Uterus (tissue), 3 donors: ENCODE measurements at regions not wholly inside any gene's neighbourhood (a gene's known extent, or its start where the extent isn't known, plus 50 kb on each side); places are given as distances from the start of the nearest gene placed in this dataset.

Experiments used
- DNase-seq, 2 donors: peaks; one replicate each; pipeline ENCODE4 v3.0.0-alpha.2; 2019 to 2020
- H3K27ac ChIP-seq, 2 donors: fragments of 200-600 bp; sonication (generic); 1 replicate in 1 of 2; 2 replicates in 1 of 2; pipeline ENCODE4 v1.5.1; 2016 to 2018
- H3K27me3 ChIP-seq, 2 donors: fragments of 200-600 bp; sonication (generic); one replicate each; pipeline ENCODE4 v1.5.1; 2018 to 2019; ENCODE audit warnings: control low read depth in 1 of 2
- H3K36me3 ChIP-seq, 2 donors: fragments of 200-600 bp; sonication (generic); one replicate each; pipeline ENCODE4 v1.5.1; 2019; ENCODE audit warnings: control low read depth in 1 of 2
- H3K4me1 ChIP-seq, 2 donors: fragments of 200-600 bp; sonication (generic); one replicate each; pipeline ENCODE4 v1.5.1; 2018 to 2019; ENCODE audit warnings: control low read depth in 1 of 2
- H3K4me3 ChIP-seq, 2 donors: fragments of 200-600 bp; sonication (generic); 1 replicate in 1 of 2; 2 replicates in 1 of 2; pipeline ENCODE4 v1.5.1; 2018 to 2019; ENCODE audit warnings: mild to moderate bottlenecking in 1 of 2
- H3K9me3 ChIP-seq, 2 donors: fragments of 200-600 bp; sonication (generic); one replicate each; pipeline ENCODE4 v1.5.1; 2019; ENCODE audit warnings: control low read depth in 1 of 2
- POLR2A ChIP-seq, 2 donors: fragments of 450-650 bp; IDR thresholded peaks; one replicate each; pipeline ENCODE4 v1.6.1; 2016; ENCODE audit warnings: antibody characterized with exemption in 2 of 2, mild to moderate bottlenecking in 1 of 2, moderate library complexity in 1 of 2
- intact Hi-C: fragments of 100-400 bp; cut with DNase I; formaldehyde crosslinking; loops from one replicate; pipeline ENCODE4 v1.15.1; 2023; ENCODE audit warnings: low total_unique reads
- TF ChIP-seq, protein P1 (sequence below), 4 experiments: fragments of 200-600 bp in 2 of 4; fragments of 450-650 bp in 2 of 4; sonication (generic) in 2 of 4; IDR thresholded peaks; one replicate each; pipeline ENCODE4 v1.5.1; 2016 to 2019; ENCODE audit warnings: antibody characterized with exemption in 4 of 4, mild to moderate bottlenecking in 2 of 4, moderate library complexity in 1 of 4
- donor health status: DM: yes; HTN: yes; CAD: no.

DNA sequence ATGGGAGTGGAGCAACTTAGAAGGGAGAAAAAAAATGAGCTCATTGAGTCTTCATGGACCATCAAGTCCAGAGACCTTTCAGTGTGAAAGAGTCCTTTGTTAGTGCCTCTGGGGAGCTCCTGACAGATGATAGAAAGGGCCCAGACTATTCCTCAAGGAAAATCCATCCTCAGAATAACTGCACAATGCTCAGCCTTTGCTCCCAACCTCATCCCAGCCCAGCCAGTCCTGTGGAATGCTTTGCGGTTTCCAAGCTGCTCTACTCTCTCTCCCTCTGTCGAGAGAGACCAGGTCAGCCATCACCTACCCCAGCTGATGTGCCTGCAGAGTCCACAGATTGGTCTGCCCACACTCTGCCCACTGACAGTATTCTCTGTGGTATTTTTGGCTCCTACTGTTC is 406.2 kb downstream of the MFSD1 start:
- TF ChIP-seq, protein P1, sequence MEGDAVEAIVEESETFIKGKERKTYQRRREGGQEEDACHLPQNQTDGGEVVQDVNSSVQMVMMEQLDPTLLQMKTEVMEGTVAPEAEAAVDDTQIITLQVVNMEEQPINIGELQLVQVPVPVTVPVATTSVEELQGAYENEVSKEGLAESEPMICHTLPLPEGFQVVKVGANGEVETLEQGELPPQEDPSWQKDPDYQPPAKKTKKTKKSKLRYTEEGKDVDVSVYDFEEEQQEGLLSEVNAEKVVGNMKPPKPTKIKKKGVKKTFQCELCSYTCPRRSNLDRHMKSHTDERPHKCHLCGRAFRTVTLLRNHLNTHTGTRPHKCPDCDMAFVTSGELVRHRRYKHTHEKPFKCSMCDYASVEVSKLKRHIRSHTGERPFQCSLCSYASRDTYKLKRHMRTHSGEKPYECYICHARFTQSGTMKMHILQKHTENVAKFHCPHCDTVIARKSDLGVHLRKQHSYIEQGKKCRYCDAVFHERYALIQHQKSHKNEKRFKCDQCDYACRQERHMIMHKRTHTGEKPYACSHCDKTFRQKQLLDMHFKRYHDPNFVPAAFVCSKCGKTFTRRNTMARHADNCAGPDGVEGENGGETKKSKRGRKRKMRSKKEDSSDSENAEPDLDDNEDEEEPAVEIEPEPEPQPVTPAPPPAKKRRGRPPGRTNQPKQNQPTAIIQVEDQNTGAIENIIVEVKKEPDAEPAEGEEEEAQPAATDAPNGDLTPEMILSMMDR (IDR thresholded peaks at IDR 0.05) = no peak
- TF ChIP-seq POLR2A (IDR thresholded peaks at IDR 0.05) = no peak
- Histone ChIP-seq H3K36me3 (no peaks in the 10 kb centered on the region), H3K27ac (no peak overlapping the region), H3K4me3 (no peak overlapping the region), H3K27me3 (no peaks in the 10 kb centered on the region), H3K4me1 (no peaks in the 10 kb centered on the region), H3K9me3 (no peaks in the 10 kb centered on the region)
- intact Hi-C loops = no loop called here
- DNase-seq = no peak

DNA sequence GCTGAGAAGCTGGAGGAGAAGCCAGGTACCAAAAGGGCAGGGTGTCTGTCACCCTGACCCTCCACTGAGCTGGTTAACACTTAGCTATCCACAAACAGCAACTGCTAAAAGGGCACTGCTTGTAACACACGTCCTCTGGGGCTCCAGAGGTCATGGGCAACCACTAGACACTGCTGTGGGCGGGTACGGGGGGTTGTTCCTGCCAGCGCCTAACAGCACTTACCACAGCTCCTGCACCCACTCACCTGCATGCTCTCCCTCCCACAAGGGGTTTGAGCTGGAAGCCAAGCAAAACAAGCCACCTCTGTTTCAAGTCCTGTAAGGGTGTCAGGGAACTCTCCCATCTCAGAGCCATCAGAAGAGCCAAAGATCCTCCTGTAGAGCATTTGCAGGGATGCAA is 407.6 kb downstream of the MFSD1 start:
- no peaks in the 10 kb centered on the region for H3K9me3 ChIP-seq
- DNase-seq = no peak

DNA sequence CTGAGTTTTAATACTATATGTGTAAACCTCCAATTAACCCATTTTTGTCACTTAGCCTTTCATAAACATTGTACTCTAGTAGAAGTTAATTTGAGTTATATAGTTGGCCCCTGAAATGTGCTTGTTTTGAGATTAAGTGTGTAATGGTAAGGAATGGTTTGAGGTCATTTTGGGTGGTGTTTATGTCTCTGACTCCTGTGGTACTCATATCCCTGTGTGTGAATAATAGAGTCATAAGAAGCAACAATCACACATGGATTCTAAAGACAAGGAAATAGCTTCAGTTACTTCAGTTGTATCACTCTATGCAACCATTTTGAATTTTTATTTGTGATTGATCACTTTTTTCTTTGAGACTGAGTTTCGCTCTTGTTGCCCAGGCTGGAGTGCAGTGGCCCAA is 408.5 kb downstream of the MFSD1 start:
- no peak for DNase-seq
- TF ChIP-seq POLR2A (IDR thresholded peaks at IDR 0.05) = no peak
- TF ChIP-seq, protein P1 (IDR thresholded peaks at IDR 0.05) = no peak
- intact Hi-C loops = no loop called here
- Histone ChIP-seq H3K27me3 (no peaks in the 10 kb centered on the region), H3K4me3 (no peak overlapping the region), H3K27ac (no peak overlapping the region), H3K4me1 (no peaks in the 10 kb centered on the region), H3K36me3 (no peaks in the 10 kb centered on the region), H3K9me3 (no peaks in the 10 kb centered on the region)

More for the DNA sequence above, 407.6 kb downstream of the MFSD1 start:
- TF ChIP-seq, protein P1 (IDR thresholded peaks at IDR 0.05) = no peak
- TF ChIP-seq POLR2A (IDR thresholded peaks at IDR 0.05) = no peak
- intact Hi-C loops = no loop called here
- Histone ChIP-seq H3K4me1 (no peaks in the 10 kb centered on the region), H3K4me3 (no peak overlapping the region), H3K27me3 (no peaks in the 10 kb centered on the region), H3K27ac (no peak overlapping the region), H3K36me3 (no peaks in the 10 kb centered on the region)

DNA sequence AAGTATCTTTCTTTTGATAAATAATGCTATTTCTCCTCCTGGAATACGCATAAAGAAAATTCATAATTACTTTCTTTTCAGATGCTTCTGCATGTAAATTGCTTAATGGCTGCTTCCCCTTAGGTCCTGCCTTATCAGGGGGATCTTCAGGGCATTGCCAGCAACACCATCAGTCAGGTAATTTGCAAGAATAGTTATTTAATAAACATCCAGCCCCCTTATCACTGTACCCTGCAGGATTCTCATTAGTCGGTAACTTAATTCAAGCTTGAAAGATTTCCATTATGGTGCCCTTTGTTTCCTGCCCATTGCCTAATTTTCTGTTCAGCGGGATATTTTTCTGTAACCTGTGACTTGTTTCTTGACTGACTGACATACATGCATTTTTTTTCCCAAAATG is 414.5 kb downstream of the MFSD1 start:
- TF ChIP-seq, protein P1 (IDR thresholded peaks at IDR 0.05) = no peak
- no peak for TF ChIP-seq POLR2A (IDR thresholded peaks at IDR 0.05)
- no peak for DNase-seq
- Histone ChIP-seq H3K27me3 (no peaks in the 10 kb centered on the region), H3K27ac (no peak overlapping the region), H3K9me3 (no peaks in the 10 kb centered on the region), H3K4me3 (no peak overlapping the region), H3K36me3 (no peaks in the 10 kb centered on the region), H3K4me1 (no peaks in the 10 kb centered on the region)
- intact Hi-C loops = no loop called here

DNA sequence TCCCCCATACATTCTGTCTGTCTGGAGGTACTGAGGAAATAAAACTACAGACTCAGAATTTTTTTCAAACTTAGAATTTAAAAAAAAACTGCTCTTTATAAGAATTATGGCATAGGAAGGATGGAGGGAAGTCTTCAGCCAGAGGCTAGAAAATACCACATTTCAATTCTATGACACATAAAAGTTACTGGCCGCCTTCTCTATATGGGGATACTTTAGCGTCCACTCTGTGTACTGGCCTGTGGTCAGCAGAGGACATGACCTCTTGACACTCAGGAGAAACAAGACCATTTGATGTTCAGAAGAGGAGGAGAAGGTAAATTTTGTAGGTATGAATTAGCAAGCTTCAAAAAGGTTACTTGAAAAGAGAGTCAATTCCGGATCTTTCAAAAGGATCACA is 417.4 kb downstream of the MFSD1 start:
- H3K4me3 ChIP-seq = no peak overlapping the region
- intact Hi-C loops = no loop called here
- no peaks in the 10 kb centered on the region for H3K36me3 ChIP-seq
- no peaks in the 10 kb centered on the region for H3K9me3 ChIP-seq
- TF ChIP-seq POLR2A (IDR thresholded peaks at IDR 0.05) = no peak
- TF ChIP-seq, protein P1 (IDR thresholded peaks at IDR 0.05) = no peak
- no peak for DNase-seq
- H3K27me3 ChIP-seq = no peaks in the 10 kb centered on the region
- no peak overlapping the region for H3K27ac ChIP-seq
- H3K4me1 ChIP-seq = no peaks in the 10 kb centered on the region
